ENCODE measurements at regions not wholly inside any gene's neighbourhood (a gene's known extent, or its start where the extent isn't known, plus 50 kb on each side); places are given as distances from the start of the nearest gene placed in this dataset.

- TF ChIP-seq CTCF (IDR thresholded peaks at IDR 0.05) (no peak), POLR2A (IDR thresholded peaks at IDR 0.05) (no peak)
Observed at GRCh38 chr2:66343259-66343658, 91.7 kb upstream of the MEIS1 start.
